ENCODE measurements at regions not wholly inside any gene's neighbourhood (a gene's known extent, or its start where the extent isn't known, plus 50 kb on each side); places are given as distances from the start of the nearest gene placed in this dataset.
"Not testable (repeated sequence)": the region's sequence is repeated elsewhere in the genome, so short reads cannot be mapped to it uniquely, and the experiment has no call there.

- intact Hi-C loops (cut with micrococcal nuclease; ENCODE audit: unreplicated experiment); in situ Hi-C loops (cut with MboI); H4K20me1 ChIP-seq (ENCODE audit: control insufficient read depth, insufficient read depth); H3K79me2 ChIP-seq (ENCODE audit: control insufficient read depth, insufficient read depth, low read length); H3K9me3 ChIP-seq (replicated peaks; ENCODE audit: control insufficient read depth, insufficient read depth, low read length); H3K4me3 ChIP-seq; H3K27me3 ChIP-seq (replicated peaks in 1 of 2; ENCODE audit: control insufficient read depth in 2 of 2, insufficient read depth in 2 of 2, low read length in 1 of 2); BruUV-seq (replicated peaks); H3K36me3 ChIP-seq (ENCODE audit: control insufficient read depth in 2 of 2, insufficient read depth in 2 of 2, low read length in 1 of 2); H3K27ac ChIP-seq (ENCODE audit: control insufficient read depth, insufficient read depth); H2AFZ ChIP-seq (ENCODE audit: control insufficient read depth, low read depth, low read length); FAIRE-seq; CTCF ChIA-PET; DNase-seq (ENCODE audit: low read depth, low spot score); H3K4me2 ChIP-seq (ENCODE audit: control insufficient read depth, insufficient read depth); H3K9ac ChIP-seq (ENCODE audit: control insufficient read depth, insufficient read depth, low read length); ATAC-seq: not testable (repeated sequence)
- peaks cover 55% of the 10 kb centered on the region for H3K4me1 ChIP-seq (ENCODE audit: control insufficient read depth, insufficient read depth, low read length)
- RAD21 ChIA-PET (ENCODE audit: unreplicated experiment) = interaction anchor here (1.2 kb wide), 1 partner anchor 13 kb away, joined by 3 read pairs; no protein-coding TSS in a partner anchor
- SMC1A ChIA-PET (ENCODE audit: uncharacterized antibody, unreplicated experiment) = interaction anchor here (0.6 to 1.2 kb wide), 2 partner anchors 63 to 362 kb away, joined by 3 read pairs; no protein-coding TSS in a partner anchor
- POLR2A ChIA-PET = interaction anchor here (0.6 kb wide), 1 partner anchor 1350 kb away, joined by 3 read pairs; no protein-coding TSS in a partner anchor
- WGBS (ENCODE audit: insufficient coverage, insufficient replicate concordance, low lambda C conversion rate, missing lambda C conversion rate) = 93% methylated on average over 7 of the region's 8 CpGs
Observed at GRCh38 chr14:89506891-89507452, 89.9 kb upstream of the FOXN3 start.

GRCh38 chr14:89504602-89505313, 87.7 kb upstream of the FOXN3 start:
- ChIA-PET RAD21 (ENCODE audit: unreplicated experiment) (no interaction called here), SMC1A (ENCODE audit: uncharacterized antibody, unreplicated experiment) (interaction anchor here (0.8 to 2.8 kb wide), 4 partner anchors 11 to 137 kb away, joined by 3 to 11 read pairs (median 4); no protein-coding TSS in a partner anchor), POLR2A (no interaction called here), CTCF (interaction anchor here (0.6 to 1.4 kb wide), 3 partner anchors 10 to 779 kb away, joined by 3 to 4 read pairs (median 4); no protein-coding TSS in a partner anchor)
- Histone ChIP-seq H3K79me2 (ENCODE audit: control insufficient read depth, insufficient read depth, low read length) (no peaks in the 10 kb centered on the region), H3K4me3 (peak overlapping the region; percentile 36; the same call in 1 of the 2 replicates), H2AFZ (ENCODE audit: control insufficient read depth, low read depth, low read length) (no peak overlapping the region), H3K4me1 (ENCODE audit: control insufficient read depth, insufficient read depth, low read length) (peaks cover 37% of the 10 kb centered on the region), H3K27ac (ENCODE audit: control insufficient read depth, insufficient read depth) (no peak overlapping the region), H3K9ac (ENCODE audit: control insufficient read depth, insufficient read depth, low read length) (no peak overlapping the region), H3K27me3 (replicated peaks in 1 of 2; ENCODE audit: control insufficient read depth in 2 of 2, insufficient read depth in 2 of 2, low read length in 1 of 2) (no peaks in the 10 kb centered on the region), H4K20me1 (ENCODE audit: control insufficient read depth, insufficient read depth) (no peaks in the 10 kb centered on the region), H3K4me2 (ENCODE audit: control insufficient read depth, insufficient read depth) (no peak overlapping the region; the same call in 1 of the 2 replicates), H3K9me3 (replicated peaks; ENCODE audit: control insufficient read depth, insufficient read depth, low read length) (no peaks in the 10 kb centered on the region), H3K36me3 (ENCODE audit: control insufficient read depth in 2 of 2, insufficient read depth in 2 of 2, low read length in 1 of 2) (0 out of 4 replicates have a peak, but pooled peaks cover 0 to 3% of the 10 kb centered on the region in 2 experiments)
- in situ Hi-C loops (cut with MboI) = no loop called here
- 40% methylated on average over 5 of the region's 6 CpGs for WGBS (ENCODE audit: insufficient coverage, insufficient replicate concordance, low lambda C conversion rate, missing lambda C conversion rate)
- FAIRE-seq (no peak), ATAC-seq (peak; percentile 63), DNase-seq (ENCODE audit: low read depth, low spot score) (peak; percentile 33)
- BruUV-seq (replicated peaks) = no TSS peak
- intact Hi-C loops (cut with micrococcal nuclease; ENCODE audit: unreplicated experiment) = no loop called here
- TF ChIP-seq MEF2A (IDR thresholded peaks at IDR 0.05; ENCODE audit: insufficient read depth, low read depth, low read length) (0 out of 2 replicates have a peak, but pooled peaks have one; percentile 12), CREM (IDR thresholded peaks at IDR 0.05; ENCODE audit: low read depth) (peak; percentile 38; the same call in 1 of the 2 replicates), NFIC (IDR thresholded peaks at IDR 0.05; ENCODE audit: low read depth, low read length) (0 out of 2 replicates have a peak, but pooled peaks have one; percentile 39), SMAD5 (IDR thresholded peaks at IDR 0.05; ENCODE audit: low read depth) (no peak), CBFB (IDR thresholded peaks at IDR 0.05; ENCODE audit: low read depth) (peak; percentile 76; the same call in 1 of the 2 replicates), FOXM1 (IDR thresholded peaks at IDR 0.05; ENCODE audit: low read depth, low read length) (no peak), SMC3 (IDR thresholded peaks at IDR 0.05; ENCODE audit: borderline replicate concordance, low read length) (no peak), TCF12 (IDR thresholded peaks at IDR 0.05; ENCODE audit: low read depth, low read length) (peak; percentile 89), PAX5 (IDR thresholded peaks at IDR 0.05; ENCODE audit: borderline replicate concordance, low read depth, low read length) (peak; percentile 33; the same call in 1 of the 2 replicates), MXI1 (IDR thresholded peaks at IDR 0.05; ENCODE audit: low read depth, low read length) (no peak), NBN (IDR thresholded peaks at IDR 0.05) (no peak), GATAD2B (conservative IDR thresholded peaks at IDR 0.05; ENCODE audit: low read depth) (no peak), SPI1 (IDR thresholded peaks at IDR 0.05; ENCODE audit: borderline replicate concordance, insufficient read depth, low read depth, low read length) (peak; percentile 70; the same call in 1 of the 2 replicates), RUNX3 (IDR thresholded peaks at IDR 0.05; ENCODE audit: low read length) (peak; percentile 93), EED (IDR thresholded peaks at IDR 0.05; ENCODE audit: low read depth) (peak; percentile 78)

Data from GM12878 (cell line).